ENCODE measurements at regions not wholly inside any gene's neighbourhood (a gene's known extent, or its start where the extent isn't known, plus 50 kb on each side); places are given as distances from the start of the nearest gene placed in this dataset.

GRCh38 chr14:51478175-51478621, 173.5 kb upstream of the FRMD6 start:
- no peak for TF ChIP-seq YY1 (IDR thresholded peaks at IDR 0.05; ENCODE audit: insufficient read depth, insufficient read length)
- no peak for TF ChIP-seq SUZ12 (IDR thresholded peaks at IDR 0.05; ENCODE audit: extremely low read depth, insufficient read depth, insufficient read length)
